ENCODE measurements at regions not wholly inside any gene's neighbourhood (a gene's known extent, or its start where the extent isn't known, plus 50 kb on each side); places are given as distances from the start of the nearest gene placed in this dataset.

DNA sequence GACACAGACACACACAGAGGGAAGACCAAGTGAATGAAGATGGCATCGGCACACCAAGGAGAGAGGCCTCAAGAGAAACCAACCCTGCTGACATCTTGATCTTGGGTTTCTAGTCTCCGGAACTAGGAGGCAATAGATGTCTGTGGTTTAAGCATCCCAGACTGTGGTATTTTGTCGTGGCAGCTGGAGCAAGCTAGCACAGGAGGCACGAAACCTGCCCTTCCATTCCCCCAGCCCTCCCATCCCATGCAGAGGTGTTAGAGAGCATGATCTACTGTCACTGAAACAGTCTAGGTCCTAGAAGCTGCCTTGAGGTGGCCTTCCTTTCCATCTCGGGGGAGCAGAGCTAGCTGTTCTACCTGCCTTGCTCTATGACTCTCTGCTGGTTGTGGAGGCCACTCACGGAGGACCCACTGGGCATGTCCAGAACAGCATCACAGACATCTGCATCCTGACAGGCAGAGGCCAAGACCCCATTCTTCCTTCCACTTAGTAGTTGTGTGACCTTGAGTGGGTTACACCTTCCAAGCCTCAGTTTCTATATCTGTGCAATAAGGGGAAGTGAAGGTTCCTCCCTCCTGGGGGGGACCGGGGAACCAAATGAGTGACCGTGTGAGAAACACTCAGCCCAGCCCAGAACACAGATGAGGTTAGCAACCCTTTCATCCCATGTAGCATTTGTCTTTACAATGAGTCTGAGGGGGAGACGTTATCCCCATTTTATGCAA is 134.3 kb upstream of the BOD1 start:
- Histone ChIP-seq H3K4me3 (ENCODE audit: extremely low read depth in 1 of 4, insufficient read depth in 2 of 4, low read depth in 3 of 4, low read length in 4 of 4) (no peak overlapping the region), H3K9ac (replicated peaks in 1 of 4; ENCODE audit: extremely low read depth in 1 of 4, low read depth in 3 of 4, low read length in 3 of 4) (no peak overlapping the region), H3K23me2 (ENCODE audit: low read depth, low read length) (no peaks in the 10 kb centered on the region), H4K8ac (ENCODE audit: extremely low read depth, insufficient read depth, low read length) (no peak overlapping the region), H2AK5ac (ENCODE audit: low read depth, low read length) (no peak overlapping the region), H2BK12ac (ENCODE audit: low read depth, low read length) (peak overlapping the region; percentile 52; the same call in 1 of the 2 replicates), H2BK120ac (replicated peaks; ENCODE audit: low read depth, low read length) (no peak overlapping the region), H4K20me1 (replicated peaks in 1 of 2; ENCODE audit: control insufficient read depth in 1 of 2, insufficient read depth in 2 of 2, low read length in 2 of 2) (no peaks in the 10 kb centered on the region), H3K18ac (ENCODE audit: extremely low read depth, low read length) (no peak overlapping the region), H3K27ac (ENCODE audit: low read depth, low read length) (no peak overlapping the region), H3K27me3 (replicated peaks in 1 of 4; ENCODE audit: control insufficient read depth in 3 of 4, extremely low read depth in 1 of 4, insufficient read depth in 3 of 4, low read length in 3 of 4) (0 out of 7 replicates have a peak, but pooled peaks cover 0 to 1% (median 0%) of the 10 kb centered on the region in 4 experiments), H3K79me2 (ENCODE audit: control insufficient read depth in 1 of 2, insufficient read depth in 2 of 2, low read length in 2 of 2) (no peaks in the 10 kb centered on the region), H2BK15ac (ENCODE audit: low read length) (peak overlapping the region; percentile 33; the same call in 1 of the 2 replicates), H3K4ac (replicated peaks; ENCODE audit: insufficient read length, low read depth, low read length) (no peak overlapping the region), H2AFZ (ENCODE audit: low read length) (no peak overlapping the region), H2BK5ac (ENCODE audit: low read depth, low read length) (no peak overlapping the region; the same call in 1 of the 2 replicates), H4K5ac (ENCODE audit: insufficient read length, low read depth, low read length) (no peak overlapping the region), H3K9me3 (ENCODE audit: insufficient read depth in 2 of 2, low read depth in 1 of 2, low read length in 1 of 2) (no peaks in the 10 kb centered on the region), H3K4me1 (replicated peaks in 1 of 4; ENCODE audit: control insufficient read depth in 3 of 4, insufficient read depth in 4 of 4, low read length in 3 of 4) (peaks cover under 1 to 13% (median 4%) of the 10 kb centered on the region in 4 experiments), H4K91ac (replicated peaks; ENCODE audit: insufficient read length, low read length) (no peak overlapping the region), H3K36me3 (ENCODE audit: control insufficient read depth in 2 of 4, insufficient read depth in 4 of 4, low read length in 3 of 4) (no peaks in the 10 kb centered on the region), H3K14ac (ENCODE audit: insufficient read length) (no peak overlapping the region), H3K56ac (replicated peaks; ENCODE audit: insufficient read length, low read depth, low read length) (no peak overlapping the region), H3K4me2 (ENCODE audit: insufficient read depth in 1 of 2, low read depth in 2 of 2, low read length in 2 of 2) (no peak overlapping the region), H3K79me1 (ENCODE audit: low read depth, low read length) (no peaks in the 10 kb centered on the region), H2BK20ac (ENCODE audit: low read length) (no peak overlapping the region), H3K23ac (ENCODE audit: insufficient read length) (no peak overlapping the region)
- ChIA-PET CTCF (ENCODE audit: partially characterized antibody) (interaction anchor here (1.1 to 1.3 kb wide), 2 partner anchors 14 to 121 kb away, joined by 3 to 6 read pairs; no protein-coding TSS in a partner anchor), POLR2A (ENCODE audit: partially characterized antibody) (no interaction called here)
- TF ChIP-seq MAFK (IDR thresholded peaks at IDR 0.05; ENCODE audit: low read depth, low read length) (no peak), CBX5 (IDR thresholded peaks at IDR 0.05; ENCODE audit: low read depth, low read length) (no peak), RFX5 (IDR thresholded peaks at IDR 0.05; ENCODE audit: borderline replicate concordance, low read depth, low read length) (no peak), HDAC6 (IDR thresholded peaks at IDR 0.05; ENCODE audit: low read depth, low read length) (no peak)
- WGBS, 2 experiments (ENCODE audit: extremely low coverage in 1 of 2, insufficient coverage in 1 of 2, insufficient read length in 1 of 2, insufficient replicate concordance in 2 of 2, low coverage in 1 of 2, low lambda C conversion rate in 2 of 2, missing lambda C conversion rate in 1 of 2), result 79% methylated on average over 9 of the region's 9 CpGs; no CpG with 5 or more reads in 1 of the 2 experiments
- no peak for FAIRE-seq
- no peak for DNase-seq (ENCODE audit: low read depth in 1 of 2, low spot score in 2 of 2)
